ENCODE measurements at regions not wholly inside any gene's neighbourhood (a gene's known extent, or its start where the extent isn't known, plus 50 kb on each side); places are given as distances from the start of the nearest gene placed in this dataset.

DNA sequence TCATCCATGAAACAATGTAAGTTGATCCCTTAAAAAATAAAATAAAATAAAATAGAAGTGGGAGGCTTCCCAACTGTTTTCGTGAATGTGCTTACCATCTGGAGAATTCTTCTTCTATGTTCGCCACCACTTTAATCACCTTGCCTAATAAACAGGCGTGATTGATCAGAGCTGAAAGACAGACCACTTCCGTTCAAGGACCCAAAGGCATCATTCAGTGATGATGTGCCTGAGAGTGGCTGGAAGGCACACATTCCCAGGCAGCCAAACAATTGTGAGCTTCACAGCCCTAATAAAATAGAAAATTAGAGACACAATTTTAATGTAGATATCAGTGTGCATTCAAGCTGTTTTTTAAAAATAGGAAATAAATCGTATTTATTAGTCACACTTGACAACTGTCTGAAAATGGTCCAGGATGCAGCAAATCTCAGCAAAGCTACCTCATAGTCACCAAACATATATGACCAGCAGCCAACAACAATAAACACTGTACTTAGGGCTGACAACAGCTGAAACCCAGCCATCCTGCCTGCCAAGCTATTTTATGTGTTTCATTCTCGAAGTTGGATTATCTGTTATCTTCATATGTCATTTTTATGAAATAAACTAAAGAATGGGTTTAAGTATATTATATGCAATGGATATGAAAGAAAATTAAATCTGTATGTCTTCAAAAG is 163.2 kb upstream of the FAM9B start:
- DNase-seq, result no peak

DNA sequence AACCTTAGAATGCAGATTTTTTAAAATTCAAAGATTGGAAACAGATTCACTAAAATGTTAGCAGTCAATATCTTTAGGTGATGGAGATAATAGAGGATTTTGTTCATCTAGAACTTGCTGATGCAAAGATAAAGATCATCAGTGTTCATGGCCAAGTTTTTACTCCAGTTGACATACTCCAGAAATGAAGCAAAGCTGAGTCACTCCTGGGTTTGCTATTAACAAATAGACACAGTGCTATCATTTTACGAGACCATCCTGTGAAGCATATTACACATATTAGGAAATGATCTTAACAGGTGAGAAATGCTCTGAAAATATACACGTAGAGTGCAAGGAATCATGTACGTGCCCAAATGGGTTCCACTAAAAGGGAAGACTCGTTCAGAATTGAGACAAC is 170.6 kb upstream of the FAM9B start:
- DNase-seq, result no peak

DNA sequence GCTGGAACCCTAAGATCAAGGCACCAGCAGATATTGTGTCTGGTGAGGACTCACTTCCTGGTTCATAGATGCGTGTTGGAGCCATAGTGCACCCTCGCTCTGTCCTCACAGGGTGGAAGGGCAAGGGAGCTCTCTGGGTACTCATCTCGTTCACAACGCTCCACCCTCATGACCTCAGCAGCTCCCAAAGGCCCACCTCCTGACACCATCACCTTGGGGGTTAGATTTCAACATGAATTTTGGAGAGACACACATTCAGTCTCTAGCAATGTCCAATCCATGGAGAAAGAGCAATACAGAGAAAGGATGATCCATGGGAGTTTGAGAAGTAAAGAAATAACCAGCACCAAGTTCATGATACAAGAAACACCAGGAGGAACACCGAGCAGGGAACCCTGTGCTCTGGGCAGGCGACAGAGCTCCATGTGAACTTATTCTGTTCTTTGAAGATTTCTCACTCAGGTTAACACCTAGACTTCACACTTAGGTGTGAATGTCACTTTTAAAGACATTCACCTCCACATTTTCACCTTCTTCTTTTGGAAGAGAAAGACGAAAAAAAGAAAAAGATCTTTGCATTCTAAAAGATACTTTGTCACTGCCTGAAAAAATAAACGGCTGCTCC is 171.8 kb upstream of the FAM9B start:
- no peak for DNase-seq

DNA sequence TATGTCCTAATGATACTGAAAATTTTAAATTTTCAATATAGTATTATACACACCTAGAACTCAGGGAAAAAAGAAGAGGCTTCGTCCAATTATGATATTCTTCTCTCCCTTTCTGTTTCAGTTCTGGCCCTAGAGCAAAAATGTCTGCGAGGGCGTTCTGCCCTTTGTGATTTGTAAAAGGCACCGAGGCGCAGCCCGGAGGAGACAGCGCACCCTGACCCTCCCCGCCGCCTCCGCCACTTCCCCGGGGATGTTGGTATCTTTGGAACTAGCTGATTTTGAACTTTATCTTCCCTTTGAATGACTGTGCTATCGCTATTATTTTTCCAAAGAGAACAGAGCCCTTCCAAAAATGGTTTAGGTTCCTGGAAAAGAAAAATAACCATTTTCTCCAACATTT is 173.2 kb upstream of the FAM9B start:
- DNase-seq, result no peak

- no peak for DNase-seq
Measured at GRCh38 chrX:9211269-9211668, 177.3 kb upstream of the FAM9B start.

DNA sequence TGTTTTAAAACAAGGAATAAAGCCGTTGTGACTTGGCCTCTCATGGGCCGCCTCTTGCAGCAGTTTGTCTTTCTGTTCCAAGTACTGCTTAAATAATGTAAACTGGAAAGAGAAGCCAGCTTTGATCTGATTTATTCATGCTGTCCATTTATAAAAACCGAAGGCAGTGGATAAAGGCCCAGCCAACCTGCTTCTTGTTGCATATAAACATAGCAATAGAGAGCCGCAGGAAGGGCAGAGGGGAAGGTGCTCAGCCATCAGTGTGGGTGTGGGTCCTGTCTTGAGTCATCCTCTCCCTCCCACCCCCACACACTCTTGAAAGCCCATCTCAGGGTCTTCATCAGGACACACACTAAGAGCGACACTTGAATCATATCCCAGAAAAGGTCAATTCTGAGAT is 187.9 kb upstream of the FAM9B start:
- no peak for DNase-seq

DNA sequence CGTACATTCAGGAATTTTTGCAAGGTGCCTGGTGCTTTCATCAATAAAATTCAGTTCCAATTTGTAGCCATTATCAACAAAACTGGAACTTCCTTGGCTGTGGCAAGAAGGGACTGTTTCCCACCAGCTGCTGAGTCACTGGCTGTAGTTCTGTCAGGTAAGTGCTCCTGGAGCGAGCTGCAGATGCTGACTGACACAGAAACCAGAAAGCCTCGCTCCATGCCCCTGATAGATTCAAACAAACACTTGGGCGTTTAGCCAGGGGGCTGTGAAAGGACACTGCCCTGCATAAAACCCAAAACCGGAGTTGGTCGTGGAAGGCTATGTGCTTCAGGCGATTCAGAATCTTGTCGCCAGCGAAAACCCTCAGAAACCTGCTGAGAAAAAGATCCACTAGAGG is 188.4 kb upstream of the FAM9B start:
- DNase-seq, result no peak

DNA sequence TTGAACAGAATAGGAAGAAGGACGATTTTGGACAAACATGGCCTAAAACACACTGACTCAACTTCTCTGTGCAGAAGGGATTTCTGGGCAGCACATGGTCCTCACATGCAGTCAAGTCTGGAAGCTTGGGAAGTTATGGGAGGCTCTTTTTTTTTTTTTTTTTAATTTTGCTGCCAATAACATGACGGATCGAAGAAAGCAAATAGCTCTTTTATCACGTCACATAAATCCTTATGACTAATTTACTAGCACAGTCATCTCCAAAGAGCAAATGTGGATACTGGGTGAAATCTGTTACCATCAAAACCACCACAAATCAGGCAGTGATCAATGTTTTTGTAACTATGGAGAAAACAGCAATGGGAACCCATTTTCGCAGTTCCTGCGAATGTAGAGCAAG is 193.3 kb upstream of the FAM9B start:
- DNase-seq, result no peak

DNA sequence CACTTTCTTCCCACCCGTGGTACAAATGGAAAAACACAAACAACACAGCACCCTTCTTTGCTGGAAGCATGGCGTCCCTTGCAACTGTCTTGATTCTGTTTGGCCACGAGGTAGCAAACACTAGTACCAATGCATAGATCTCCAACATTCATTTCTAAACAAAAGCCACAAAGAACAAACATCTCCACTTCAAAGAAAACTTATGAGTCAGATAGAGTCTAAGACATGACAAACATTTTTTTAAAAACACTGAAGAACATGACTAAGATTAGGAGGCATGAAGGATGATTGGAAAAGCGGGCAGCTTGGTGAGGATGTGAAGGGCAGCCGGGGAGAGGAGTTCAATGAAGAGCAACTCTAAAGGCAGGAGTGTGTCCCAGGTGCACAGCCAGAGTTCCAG is 197.6 kb upstream of the FAM9B start:
- DNase-seq, result no peak

DNA sequence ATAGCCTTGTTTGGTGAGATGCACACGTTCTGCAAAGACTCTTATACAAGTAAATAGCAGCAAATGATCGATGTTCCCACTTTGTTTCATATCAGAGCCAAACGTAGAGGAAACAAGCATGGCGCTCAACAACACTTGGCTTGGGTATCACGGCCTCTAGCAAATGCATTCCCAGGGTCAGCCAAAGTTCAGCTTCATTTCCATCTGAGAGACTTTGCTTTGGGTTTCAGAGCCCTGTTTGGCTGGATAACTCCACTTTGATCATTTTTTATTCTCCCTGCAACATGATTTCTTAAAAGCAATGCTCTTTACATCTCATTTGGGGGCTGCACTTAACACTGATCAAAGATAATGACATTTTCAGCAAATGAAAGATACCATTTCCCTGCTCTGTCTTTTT is 199.2 kb upstream of the FAM9B start:
- DNase-seq, result no peak

DNA sequence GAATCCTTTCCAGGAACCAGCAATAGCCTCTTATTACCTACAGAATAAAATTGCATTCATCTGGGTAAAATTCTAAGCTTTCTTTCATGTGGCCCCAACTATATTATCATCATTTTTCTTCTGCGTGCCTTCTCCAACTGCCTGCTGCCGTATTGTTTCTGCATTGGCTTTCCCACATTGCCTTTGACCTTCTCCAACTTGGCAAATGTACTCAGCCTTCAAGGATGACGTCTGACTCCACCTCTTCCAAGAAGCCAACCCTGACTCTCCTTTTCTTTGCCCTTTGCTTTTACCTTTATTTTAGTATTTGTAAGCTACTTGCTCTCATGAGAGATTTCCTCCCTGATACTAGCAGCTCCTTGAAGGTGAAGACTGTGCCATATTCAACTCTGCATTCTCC is 200.4 kb upstream of the FAM9B start:
- DNase-seq, result no peak

DNA sequence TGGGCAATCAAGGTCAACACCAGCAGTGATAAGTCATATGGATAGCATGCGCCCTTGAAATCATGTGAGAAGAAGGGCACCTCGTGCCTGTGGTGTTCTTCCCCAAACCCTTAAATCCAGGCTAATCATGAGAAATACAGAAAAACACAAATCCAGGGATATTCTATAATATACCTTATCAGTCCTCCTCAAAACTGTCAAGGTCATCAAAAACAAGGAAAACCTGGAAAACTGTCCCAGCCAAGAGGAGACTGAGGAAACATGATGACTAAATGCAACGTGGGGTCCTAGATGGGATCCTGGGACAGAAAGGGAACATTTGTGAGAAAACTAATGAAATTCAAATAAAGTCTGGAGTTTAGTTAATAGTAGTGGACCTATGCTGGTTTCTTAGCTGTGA is 201.8 kb upstream of the FAM9B start:
- DNase-seq, result no peak

- no peak for DNase-seq
Measured at GRCh38 chrX:9240956-9241355, 207.0 kb upstream of the FAM9B start.

GRCh38 chrX:9241427-9241826 is 207.5 kb upstream of the FAM9B start:
- DNase-seq, result no peak

DNA sequence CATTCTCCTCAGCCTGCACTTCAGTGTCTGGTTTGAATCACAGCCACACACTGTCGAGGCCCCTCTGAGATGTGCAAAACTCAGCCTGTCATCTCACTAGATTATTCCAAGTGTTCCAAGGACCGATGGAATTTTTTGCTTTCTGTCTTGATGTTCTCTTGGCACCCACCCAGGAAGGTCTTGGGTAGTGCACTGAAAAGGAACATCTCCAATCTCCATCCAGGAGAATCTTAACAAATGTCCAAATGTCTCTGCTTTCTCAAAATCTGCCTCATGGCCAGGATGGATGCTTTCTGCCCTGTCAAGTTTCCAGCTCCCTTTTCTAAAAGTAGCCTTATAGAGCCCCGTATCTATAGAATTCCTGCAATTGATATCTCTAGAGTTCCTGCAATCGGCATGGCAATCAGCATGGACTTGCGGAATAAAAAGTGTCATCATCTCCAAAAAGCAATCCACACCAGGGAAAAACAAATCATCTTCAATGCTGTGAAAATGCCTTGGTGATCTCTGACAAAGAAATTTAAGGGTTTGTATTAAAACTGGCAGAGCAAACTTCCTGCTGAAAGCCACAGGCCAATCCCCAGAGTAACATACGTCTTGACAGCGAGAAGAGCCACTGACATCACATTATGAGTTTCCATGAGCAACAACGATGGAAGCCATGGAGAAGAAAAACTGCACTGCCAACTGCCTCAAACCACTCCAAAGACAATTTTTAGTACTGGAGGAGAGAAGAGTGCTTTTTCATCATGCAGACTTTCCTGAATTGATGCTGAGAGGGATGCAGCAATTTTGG is 215.3 kb upstream of the FAM9B start:
- no peak for DNase-seq

GRCh38 chrX:9252182-9252581 is 212.7 kb upstream of the TBL1X start:
- DNase-seq, result no peak

DNA sequence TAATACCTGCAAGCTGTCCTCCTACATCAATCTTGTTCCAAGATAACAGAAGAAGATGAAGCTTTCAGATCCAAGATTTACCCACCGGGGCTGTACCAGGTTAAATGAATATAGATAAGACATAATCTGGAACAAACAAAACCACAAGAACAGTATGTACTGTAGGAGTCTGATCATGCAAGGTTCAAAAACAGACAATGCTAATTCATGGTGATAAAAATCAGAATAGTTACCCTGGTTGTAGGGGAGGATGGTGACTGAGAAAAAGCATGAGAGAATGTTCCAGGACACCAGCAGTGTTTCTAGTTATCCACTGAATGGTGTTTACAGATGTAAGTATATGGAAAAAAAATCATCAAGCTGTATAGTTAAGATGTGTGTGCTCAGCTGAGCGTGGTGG is 211.6 kb upstream of the TBL1X start:
- DNase-seq, result no peak

GRCh38 chrX:9257718-9258420 is 207.0 kb upstream of the TBL1X start:
- no peak for DNase-seq

DNA sequence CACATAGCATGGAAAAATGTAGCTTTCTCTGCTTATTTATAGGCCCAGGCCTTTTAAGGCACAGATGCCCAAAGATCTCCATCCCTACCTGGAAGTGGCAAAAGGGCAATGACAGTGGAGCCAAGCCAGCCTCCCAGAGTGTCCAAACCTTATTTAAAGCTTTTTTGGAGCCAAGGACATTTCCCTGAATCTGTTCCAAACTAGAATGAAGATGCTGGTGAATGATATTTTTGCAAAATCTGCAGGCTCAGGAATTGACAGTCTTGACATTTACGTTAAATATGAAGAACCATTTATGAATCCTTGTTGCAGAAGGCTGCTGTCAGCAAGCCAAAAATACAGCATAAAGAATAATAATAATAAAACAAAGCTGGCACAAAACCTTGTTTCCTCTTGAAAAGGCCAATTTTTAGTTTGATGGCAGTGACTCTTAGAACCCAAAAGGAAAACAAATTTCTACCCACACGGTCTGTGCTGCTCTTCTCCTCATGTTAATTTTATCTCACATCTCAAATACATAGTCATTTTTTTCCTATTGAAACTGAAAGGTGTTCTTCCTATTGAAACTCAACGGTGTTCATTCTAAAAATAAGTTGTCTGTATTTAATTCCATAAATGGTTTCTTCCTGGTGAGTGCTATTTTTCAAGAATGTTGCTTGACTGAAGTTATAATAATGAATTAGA is 206.3 kb upstream of the TBL1X start:
- no peak for DNase-seq

GRCh38 chrX:9260603-9261002 is 204.3 kb upstream of the TBL1X start:
- no peak for DNase-seq

GRCh38 chrX:9267415-9267814 is 197.4 kb upstream of the TBL1X start:
- no peak for DNase-seq

DNA sequence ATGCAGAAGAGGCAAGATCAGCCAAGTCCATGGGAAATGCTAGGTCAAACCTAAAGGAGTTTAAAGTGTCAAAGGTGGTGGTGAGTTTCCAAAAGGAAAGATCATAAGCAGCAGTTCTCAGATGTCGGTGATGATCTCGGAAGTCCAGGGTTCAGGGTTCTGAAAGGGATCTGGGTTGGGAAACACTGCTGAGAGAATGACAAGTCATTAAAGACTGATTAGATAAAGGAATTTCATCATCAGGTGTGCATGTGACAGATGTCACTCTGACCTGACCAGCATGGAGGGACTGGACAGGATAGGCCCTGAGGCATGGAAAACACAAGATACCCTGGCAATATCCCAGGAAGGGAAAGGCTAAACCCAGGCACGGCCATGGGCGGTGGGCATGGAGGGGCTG is 195.7 kb upstream of the TBL1X start:
- no peak for DNase-seq
